MV-4-11 (cell line): ENCODE measurements at regions not wholly inside any gene's neighbourhood (a gene's known extent, or its start where the extent isn't known, plus 50 kb on each side); places are given as distances from the start of the nearest gene placed in this dataset.

Experiments
- DNase-seq: peaks from one replicate; lab custom pipeline; 2025; lab: John Stamatoyannopoulos, UW

DNA sequence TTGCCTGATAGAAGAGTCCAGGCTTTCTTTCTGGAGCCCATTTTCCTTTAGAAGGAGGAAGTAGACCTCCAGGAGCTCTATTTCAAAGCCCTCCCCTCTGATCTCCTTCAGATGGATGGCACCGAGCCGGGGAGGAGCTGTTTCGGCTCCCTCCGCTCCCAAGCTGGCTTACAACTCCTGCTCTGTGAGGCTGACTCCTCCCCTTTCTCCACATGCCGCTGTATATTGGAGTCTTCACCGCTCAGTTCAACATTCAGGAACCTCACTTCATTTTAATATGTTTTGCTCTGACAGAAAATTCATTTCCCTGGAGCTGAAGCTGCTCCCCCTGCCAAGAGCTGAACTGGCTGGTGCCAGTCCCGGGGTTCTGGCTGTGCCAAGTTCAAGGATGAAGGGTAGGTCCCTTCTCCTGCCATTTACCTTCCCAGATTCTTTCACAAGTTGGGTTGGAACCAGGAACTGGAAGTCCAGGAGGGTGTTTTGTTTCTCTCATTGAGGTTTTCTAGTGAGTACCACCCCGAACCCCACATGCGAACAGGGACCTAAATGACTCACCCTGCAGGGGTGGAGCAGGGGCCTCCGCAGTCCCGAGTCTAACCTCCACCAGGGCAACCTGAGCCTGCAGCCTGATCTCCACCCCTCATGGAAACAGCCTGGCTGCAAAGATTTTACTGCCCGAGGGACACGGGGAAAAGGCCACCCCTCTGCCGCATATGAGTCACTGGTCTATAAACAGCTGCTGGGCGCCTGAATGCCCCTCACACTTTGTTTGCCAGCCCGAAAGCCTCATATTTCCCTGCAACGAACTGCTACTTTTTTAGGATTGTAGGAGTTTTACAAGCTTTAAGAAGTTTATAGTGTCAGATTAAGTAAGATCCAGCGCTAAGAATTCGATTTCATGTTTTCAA, 68.6 kb upstream of the FOXA2 start:
- no peak for DNase-seq

GRCh38 chr20:22653658-22654642, 69.6 kb upstream of the FOXA2 start:
- no peak for DNase-seq

- no peak for DNase-seq
Measured at GRCh38 chr20:22663528-22664025, 79.2 kb upstream of the FOXA2 start.

- no peak for DNase-seq
Measured at GRCh38 chr20:22667198-22667597, 82.8 kb upstream of the FOXA2 start.

- DNase-seq, result no peak
Measured at GRCh38 chr20:22672191-22672590, 87.8 kb upstream of the FOXA2 start.

GRCh38 chr20:22673467-22673866, 89.1 kb upstream of the FOXA2 start:
- no peak for DNase-seq

DNA sequence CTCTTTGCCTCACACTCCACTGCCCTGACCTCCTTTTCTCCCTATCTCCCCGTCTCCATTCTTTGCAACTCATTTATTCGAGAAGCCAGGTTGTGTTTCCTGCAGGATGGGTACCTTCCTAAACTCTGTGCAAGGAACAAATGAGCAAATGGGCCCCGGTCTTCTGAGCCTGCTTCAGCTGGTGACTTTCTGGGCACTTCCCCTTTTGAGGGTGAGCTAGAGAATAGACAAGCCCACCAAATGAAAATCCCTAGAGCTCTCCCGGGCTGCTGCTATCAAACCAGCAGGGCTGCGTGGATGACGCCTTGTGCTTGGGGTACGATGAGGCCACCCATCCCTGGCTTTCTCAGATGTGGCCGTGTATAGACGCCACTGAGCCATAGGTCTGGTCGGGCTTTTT, 91.0 kb upstream of the FOXA2 start:
- DNase-seq, result peak; percentile 28

DNA sequence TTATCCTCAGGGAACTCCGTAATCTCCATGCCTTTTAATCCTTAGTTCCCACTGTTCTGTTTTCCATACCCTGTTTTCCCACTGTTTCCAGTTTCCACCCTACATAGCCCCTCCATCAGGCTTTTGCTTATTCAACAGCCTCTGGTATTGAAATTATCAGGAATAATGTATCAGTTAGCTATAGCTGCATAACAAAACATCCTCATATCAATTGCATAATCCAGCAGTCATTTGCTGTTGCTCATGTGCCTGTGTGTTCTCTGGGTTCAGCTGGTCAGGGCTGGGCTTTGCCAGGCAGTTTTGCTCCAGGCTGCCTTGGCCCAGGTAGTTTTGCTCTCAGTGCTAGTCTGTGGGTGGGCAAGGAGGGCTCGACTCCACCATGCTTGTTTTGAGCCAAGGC, 94.3 kb upstream of the FOXA2 start:
- DNase-seq, result no peak

- DNase-seq, result no peak
Measured at GRCh38 chr20:22679197-22679596, 94.8 kb upstream of the FOXA2 start.

DNA sequence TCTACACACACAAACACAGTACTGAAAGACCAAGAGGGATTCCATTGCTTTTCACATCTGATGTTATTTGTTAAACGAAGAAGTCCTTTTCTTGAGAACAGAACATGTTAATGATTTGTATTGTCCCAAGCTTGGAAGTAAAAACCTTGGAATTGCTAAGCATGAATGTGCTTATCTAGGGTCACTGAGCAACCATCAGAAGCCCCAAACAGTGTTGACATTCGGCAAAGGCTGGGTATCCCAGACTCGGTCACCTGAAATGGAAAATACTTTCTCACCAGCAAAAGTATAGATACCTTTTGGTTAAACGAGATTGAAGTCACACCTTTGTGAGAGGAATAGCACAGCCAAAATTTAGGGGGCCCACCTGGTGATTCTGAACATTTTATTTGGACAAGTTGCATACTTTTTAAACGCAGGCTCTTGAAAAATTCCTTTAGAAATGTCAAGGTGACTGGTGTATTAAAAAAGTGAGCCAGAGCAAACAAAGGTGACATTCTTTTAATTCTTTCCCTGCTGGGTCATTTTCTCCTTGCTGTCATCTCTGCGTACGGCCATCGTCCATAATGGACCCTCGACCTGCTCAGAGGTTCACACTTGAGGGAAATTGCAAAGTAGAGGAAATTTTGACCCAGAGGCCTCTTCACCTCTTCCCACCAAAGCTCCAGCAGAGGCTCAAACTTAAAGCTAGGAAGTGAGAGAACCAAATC, 95.8 kb upstream of the FOXA2 start:
- DNase-seq, result no peak

DNA sequence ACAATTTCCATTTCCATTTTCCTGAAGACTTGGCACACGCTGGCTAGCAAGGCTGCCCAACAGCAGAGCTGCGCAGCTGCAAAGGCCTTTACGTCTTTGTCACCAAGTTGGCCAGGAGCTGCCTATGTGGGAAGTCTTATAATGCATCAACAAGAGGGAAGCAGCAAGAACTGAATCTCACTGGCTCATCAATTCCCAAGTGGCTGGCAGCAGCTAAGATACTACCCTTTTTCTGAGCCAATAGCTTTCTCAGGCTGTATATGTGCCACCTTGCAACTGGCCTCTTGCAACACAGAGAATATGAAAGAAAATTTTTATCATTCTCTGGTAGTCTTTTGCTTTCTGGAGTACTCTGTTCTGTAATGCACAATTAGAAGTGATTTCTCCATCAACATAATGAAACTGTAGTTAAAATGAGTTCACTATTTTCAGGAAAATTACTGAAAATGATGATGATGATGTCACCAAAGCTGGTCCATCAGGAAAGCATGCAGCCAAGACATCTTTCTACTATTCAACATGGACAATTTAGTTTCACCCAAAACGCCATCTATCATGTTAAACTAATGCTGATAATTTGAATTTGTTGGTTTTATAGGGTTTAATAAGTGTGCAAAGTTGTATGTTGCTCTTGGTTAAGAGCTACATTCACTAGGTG, 97.3 kb upstream of the FOXA2 start:
- peak; percentile 37 for DNase-seq

- DNase-seq, result no peak
Measured at GRCh38 chr20:22682381-22682780, 98.0 kb upstream of the FOXA2 start.

- DNase-seq, result peak; percentile 61
Measured at GRCh38 chr20:22684072-22684762, 99.8 kb upstream of the FOXA2 start.

DNA sequence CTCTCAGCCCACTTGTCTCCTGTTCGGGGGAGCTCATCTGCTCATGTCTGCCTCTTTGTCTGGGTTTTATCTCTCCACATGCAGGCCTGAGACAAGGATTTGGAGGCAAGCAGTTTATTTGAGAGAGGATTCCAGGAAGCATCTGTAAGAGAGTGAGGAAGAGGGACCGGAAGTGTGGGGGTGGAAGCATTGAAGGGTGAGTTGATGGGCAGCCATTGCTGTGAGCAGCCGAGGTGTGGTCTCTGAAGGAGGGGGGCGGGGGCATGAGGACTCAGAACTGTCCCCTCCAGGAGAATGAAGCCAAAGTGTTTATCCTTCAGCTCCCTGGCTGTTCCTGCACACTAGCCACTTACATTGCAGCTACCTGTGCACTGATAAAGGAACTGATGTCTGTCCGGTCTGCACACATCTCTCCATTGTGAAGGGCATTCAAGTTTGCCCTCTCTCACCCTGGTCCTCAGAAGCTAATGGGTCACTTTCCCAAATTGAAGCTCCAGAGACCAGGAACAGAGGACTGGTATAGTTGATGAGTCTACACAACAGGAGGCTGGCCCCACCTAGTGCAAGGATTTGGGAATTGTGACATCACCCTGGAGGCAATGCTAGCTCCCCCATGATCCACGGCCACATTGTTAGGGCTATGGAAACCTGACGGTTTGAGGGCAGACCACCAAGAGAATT, 100.5 kb upstream of the FOXA2 start:
- DNase-seq, result peak; percentile 23

- DNase-seq, result peak; percentile 65
Measured at GRCh38 chr20:22686097-22686496, 101.7 kb upstream of the FOXA2 start.

GRCh38 chr20:22687676-22688349, 103.4 kb upstream of the FOXA2 start:
- peak; percentile 70 for DNase-seq

DNA sequence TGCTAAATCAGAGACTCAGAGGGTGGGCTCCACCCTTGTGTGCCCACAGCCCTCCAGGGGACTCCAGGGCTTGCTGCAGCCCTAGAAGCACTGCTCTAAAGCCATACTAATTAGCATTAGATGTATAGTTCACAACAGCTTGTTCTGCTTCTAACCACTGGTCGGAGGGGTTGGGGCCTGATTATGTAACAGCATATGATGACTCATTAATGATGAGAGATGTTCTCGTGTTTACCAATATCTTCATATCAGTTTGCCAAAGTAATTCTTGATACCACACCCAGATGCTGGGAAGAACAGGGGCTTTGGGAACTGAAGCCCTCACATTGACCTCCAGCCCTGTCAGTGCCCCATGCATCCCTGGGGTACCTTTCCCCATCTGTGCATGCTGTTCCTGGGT, 104.1 kb upstream of the FOXA2 start:
- DNase-seq, result peak; percentile 76

DNA sequence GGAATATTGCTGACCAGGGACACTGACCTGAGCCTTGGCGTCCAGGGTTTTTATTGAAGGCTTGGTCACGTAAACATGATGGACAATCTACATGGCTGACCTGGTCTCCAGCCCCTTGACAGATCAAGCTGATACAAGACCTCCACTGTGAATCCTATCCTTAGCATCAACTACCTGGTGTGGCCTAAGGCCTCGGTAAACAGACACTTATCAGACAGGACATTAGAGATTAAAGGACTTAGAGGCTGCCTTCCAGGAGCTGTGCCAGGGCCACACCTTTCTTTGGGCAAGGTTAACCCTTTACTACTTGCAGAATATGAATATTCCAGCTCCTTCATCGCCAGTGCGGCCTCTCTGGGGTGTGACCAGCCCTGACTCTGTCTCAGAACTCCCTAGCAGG, 104.9 kb upstream of the FOXA2 start:
- no peak for DNase-seq

- DNase-seq, result peak; percentile 22
Measured at GRCh38 chr20:22690000-22690399, 105.6 kb upstream of the FOXA2 start.
